Epidermal melanocyte (primary cell): ENCODE measurements at regions not wholly inside any gene's neighbourhood (a gene's known extent, or its start where the extent isn't known, plus 50 kb on each side); places are given as distances from the start of the nearest gene placed in this dataset.
"Not testable (repeated sequence)": the region's sequence is repeated elsewhere in the genome, so short reads cannot be mapped to it uniquely, and the experiment has no call there.

Source experiments
- DNase-seq: peaks from one replicate; pipeline ENCODE4 v3.0.0; 2011; ENCODE audit warnings: low spot score; ENCODE audit not compliant: insufficient read length

DNA sequence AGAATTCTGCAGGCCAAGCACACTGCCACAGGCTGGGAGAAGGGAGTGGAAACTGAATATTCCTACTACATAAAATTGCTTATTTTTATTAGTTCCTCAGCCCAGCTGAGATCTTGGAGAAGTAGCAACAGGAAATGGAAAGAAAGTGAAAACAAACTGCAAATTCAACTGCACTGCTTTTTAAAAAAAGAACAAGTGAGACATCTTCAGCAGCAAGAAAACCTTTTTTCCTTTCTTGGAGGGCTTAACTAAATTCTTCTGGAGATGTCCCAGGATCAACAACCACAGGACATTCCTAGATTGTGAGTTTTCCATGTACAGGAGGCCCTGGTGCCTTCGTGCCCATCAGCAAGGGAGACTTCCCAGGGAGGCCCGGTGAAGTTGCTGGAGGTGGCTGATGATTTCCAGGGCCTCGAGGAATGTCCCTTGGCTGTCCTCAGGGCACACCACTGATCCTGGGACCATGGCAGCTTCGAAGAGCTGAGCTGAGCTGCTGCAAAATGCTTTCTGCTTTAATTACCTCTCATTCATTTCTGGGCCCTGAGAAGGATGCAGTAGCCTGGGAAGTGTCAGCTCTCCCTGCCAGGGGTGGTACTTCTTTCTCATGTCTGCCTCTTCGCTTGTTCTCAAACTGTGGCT lies 275.5 kb upstream of the FRG2C start:
- DNase-seq = not testable (repeated sequence)

DNA sequence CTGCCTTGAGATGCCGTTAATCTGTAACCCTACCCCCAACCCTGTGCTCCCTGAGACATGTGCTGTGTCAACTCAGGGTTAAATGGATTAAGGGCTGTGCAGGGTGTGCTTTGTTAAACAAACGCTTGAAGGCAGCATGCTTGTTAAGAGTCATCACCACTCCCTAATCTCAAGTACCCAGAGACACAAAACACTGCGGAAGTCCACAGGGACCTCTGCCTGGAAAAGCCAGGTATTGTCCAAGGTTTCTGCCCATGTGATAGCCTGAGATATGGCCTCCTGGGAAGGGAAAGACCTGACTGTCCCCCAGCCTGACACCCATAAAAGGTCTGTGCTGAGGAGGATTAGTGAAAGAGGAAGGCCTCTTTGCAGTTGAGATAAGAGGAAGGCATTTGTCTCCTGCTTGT lies 270.8 kb upstream of the FRG2C start:
- not testable (repeated sequence) for DNase-seq

DNA sequence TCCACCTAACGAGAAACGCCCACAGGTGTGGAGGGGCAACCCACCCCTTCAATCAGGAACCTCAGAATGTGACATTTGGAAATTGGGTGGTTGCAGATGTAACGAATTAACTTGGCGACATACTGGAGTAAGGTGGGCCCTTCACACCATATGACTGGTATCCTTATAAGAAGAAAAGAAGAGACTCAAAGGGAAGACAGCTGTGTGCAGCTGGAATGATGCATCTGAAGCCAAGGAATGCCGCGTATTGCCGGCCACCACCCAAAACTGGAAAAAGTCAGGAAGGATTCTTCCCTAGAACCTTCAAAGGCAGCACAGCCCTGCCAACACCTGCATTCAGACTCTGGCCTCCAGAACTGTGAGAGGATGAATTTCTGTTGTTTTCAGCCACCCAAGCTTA lies 270.0 kb upstream of the FRG2C start:
- DNase-seq = not testable (repeated sequence)

DNA sequence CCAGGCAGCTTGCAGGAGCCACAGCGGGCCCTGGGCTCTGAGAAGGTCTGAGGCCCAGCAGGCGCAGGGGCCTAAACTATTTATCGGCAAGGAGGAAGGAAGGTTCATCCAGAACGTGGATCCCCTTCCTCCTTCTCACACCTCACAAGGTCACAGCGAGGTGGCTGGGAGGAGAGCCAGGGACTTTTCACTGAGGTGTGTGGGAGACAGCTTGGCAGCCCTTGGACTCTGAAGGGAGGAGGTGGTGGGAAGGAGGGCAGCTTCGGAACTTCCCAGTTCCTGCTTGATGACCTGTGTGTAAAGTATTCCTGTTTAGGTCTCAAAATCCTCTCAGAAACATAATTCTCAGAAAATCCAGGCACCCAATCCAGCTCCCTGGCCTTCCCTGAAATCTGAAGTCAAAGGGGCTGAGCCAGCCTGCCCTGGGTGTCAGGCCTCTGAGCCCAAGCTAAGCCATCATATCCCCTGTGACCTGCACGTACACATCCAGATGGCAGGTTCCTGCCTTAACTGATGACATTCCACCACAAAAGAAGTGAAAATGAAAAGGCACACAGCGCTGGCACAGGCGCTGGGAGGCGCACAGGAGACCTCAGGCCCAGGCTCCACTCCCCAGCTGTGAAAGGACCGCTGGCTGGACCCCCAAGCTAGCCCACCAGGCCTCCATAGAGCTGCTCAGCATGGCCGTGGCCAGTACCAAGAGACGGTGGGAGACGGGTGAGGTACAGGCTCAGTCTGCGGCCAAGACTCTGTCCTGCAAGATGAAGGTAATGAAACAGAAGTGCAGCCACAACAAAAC lies 269.4 kb upstream of the FRG2C start:
- not testable (repeated sequence) for DNase-seq

DNA sequence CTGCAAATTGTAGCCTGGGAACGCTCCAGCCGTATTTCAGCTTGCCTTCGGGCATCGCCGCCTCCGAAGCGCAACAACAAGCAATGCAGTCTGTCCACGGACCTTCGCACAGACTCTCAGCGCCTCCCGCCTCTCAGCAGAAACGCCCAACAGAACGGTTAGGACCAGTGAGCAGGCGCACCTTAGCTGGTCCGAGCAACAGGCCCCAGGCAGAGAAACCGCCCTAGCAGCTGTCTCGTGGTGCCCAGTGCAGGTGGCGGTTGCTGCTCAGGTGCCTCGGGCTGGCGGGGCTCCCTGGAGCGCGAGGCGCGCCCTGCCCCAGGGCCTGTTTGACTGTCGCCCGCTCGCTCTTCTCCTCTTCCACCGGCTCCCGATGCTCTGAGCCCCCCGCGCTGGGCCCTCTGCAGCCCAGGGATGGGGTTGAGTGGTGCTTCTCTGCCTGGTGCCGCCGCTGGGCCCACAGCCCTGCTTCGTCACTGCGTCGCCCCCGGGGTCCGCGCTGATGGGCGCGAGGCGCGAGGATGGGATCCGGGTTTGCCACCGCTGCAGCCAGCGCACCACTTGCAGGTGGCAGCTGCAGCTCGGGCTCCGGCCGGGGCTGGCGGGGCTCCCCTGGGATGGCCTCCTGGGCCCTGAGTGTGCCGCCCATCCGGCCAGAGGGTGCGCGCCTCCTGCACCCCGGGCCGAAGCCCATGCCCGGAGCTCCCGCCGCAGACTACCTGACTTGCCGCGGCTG lies 268.4 kb upstream of the FRG2C start:
- DNase-seq = no peak

DNA sequence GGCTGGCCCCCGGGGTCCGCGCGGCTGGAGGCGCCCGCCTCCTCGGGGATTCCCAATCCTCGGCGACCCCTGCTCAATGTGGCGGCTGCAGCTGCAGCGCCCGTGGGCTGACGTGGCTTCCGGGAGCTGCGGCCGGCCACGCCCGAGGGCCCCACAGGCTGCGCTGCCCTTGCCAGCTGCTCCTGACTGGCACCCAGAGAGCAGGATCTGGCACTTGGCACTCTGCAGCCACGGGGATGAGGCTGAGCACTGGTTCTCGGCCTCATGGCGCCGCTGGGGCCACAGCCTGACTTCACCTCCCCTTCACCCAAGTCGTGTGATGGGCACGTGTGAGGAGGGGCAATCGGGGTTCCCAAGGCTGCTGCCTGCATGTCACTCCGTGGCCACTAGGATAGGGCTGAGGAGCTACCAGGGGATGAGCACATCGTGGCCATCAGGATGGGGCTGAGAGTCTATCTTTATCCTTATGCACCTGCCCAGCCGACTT lies 267.8 kb upstream of the FRG2C start:
- no peak for DNase-seq

DNA sequence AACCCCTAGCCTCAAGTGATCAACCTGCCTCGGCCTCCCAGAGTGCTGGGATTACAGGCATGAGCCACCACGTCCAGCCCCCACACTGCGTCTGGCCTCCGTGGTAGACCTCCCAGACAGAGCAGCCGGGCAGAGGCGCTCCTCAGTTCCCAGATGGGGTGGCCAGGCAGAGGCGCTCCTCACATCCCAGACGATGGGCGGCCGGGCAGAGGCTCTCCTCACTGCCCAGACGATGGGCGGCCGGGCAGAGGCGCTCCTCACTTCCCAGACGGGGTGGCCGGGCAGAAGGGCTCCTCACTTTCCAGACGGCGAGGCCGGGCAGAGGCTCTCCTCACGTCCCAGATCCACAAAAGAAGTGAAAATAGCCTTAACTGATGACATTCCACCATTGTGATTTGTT lies 266.6 kb upstream of the FRG2C start:
- DNase-seq = not testable (repeated sequence)

DNA sequence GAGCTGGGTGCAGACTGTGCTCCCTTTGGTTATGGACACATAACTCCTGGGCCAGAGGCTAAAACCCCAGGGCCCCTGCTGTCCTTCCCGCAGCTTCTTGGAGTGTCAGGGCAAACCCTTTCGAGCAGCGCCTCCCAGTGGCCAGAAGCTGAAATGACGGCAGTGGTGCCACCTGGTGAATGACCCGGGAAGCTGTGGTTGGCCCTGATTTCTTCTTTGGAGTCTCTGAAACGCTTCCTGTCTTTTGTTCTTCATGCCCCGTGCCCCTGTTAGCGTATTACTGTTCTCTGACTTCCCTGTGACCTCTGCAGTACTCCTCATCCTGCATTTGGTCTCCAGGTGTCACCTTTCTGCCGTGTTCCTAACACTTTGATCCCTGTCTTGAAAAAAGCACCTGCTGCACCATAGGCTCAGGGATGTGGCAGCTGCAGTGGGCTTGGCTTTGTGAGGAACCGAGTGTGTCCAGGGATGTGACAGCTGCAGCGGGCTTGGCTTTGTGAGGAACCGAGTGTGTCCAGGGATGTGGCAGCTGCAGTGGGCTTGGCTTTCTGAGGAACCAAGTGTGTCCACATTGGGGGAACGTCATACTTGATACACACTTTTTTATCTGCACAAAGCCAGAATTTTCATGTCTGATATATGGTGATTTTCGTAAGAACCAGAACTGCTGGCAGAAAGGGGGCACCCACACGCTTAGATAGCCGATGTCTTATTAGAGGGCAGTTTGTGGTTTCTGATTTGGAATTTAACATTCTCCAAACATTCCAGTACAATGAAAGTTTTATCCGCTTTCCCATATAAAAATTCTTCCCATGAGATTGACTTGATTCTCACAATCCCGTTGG lies 241.8 kb upstream of the FRG2C start:
- DNase-seq = not testable (repeated sequence)

DNA sequence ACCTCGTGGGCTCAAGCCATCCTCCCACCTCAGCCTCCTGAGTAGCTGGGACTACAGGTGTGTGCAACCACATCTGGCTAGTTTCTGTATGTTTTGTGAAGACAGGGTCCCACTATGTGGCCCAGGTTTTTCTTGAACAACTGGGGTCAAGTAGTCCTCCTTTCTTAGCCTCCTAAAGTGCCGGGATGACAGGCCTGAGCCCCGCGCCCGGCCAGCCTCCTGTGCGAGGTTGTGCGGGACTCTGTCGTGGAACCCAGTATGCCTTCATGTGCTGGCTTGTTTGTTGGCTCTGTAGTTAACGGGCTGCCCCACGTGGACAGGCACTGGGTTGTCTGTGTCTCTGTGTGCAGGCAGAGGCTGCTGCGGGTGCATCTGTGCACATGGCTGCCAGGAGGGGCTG lies 238.7 kb upstream of the FRG2C start:
- not testable (repeated sequence) for DNase-seq

DNA sequence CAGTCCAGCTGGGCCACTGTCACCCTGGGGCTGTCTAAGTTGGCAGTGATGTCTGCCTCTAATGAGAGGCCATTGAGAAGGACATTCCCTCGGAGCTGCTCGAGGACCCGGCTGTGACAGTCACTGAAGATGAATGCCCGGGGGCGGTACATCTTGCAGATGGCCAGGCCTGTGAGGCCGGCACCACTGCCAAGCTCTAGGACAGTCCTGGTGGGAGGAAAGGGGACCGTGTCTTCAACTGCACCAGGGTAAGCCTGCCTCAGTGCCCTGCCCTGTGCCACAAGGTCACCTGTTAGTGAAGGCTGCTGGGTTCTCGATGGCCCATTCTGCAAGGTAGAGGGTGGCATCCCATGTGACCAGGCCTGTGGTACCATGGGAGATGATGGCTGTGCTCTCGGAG lies 236.6 kb upstream of the FRG2C start:
- DNase-seq = not testable (repeated sequence)

DNA sequence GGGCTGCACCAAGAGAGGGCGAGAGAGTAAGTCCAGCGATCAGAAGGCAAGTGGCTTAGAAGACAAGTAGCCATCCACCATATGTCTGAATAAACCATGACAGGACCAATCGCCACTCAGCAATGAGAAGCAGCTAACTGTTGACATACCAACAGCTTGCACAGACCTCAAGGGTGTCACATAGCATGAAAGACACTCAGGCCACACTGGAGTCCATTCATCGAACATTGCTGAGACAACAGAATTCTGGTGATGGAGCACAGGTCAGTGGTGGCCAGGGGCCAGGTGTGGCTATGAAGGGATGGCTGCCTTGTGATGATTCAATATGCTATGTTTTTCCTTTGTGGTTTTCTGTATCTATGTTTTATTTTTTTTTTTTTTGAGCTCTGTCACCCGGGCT lies 236.2 kb upstream of the FRG2C start:
- DNase-seq = not testable (repeated sequence)

DNA sequence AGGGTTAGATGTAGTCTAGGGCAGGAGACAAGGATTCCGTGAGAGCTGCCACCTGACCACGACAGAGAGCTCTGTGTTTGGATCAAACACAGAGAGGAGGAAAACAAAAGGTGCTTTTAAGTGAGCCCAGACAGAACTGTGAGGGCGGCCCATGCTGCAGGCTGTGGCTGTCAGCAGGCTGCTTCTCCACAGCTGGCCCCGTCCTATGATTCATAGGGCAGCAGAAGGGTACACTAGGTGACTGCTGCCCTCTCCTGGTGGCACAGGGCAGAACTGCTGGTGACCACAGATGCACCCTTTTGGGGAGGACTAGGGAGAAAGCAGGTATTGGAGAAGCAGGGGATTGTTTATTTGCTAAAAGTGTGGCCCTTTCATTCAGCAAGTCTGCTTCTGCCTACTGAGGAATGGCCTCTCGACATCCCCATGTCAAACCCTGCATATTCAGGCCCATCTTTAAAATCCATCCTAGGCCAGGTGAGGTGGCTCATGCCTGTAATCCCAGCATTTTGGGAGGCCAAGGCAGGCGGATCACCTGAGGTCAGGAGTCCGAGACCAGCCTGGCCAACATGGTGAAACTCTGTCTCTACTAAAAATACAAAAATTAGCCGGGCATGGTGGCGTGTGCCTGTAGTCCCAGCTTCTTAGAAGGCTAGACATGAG lies 234.4 kb upstream of the FRG2C start:
- DNase-seq = peak; percentile 51

DNA sequence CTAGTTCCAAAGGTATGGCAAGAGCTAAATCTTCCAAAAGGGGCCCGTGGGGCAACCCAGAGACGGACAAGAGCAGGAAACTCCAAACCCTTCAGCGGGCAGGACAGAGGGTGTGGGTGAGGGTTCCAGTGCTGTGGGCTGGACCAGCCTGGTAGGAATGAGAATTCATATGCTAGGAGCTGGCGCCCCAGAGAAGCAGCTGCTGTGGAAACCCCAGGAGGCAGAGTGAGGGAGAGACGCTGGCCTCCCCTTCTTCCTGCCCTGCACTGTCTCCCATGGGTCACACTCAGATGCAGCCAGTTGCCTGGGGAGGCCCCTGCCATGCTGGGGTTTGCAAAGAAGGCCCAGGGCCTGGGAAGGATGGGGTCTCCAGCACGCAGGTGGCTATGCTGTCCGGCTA lies 233.7 kb upstream of the FRG2C start:
- not testable (repeated sequence) for DNase-seq

DNA sequence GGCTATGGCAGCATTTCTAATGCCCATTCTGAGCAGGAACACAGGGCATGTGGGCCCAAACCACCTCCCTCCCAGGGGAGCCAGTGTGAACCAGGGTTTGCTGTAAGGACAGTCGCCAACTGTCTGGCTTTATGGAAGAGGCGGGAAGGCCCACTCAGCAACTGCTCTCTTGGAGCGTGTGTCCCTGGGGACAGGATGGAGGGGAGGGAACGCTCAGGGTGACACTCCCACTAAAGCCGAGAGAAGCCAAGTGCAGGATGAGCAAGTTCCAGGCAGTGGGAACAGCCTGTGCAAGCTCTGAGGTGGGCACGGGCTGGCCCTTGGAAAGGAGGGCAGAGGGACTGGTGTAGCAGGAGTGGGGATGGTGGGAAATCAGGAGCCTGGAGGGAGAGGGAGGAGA lies 233.0 kb upstream of the FRG2C start:
- DNase-seq = not testable (repeated sequence)

DNA sequence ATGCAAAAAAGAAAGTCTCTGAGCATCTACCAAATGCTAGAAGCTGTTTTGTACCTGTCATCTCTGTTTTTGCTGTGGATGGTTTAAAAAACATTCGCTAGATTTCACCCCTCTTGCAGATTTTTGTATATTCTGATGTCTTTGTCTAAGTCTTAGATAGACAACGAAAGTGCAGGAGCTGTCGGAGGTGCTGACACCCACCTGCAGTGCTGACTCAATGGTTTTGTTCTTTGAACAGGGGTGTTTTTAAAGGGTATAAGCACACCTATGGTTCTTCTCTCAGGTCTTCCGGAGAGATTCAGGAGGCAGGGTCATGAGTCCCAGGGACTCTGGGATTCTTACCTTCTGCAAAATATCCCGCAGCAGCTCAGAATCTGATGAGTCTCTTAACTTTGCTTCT lies 231.7 kb upstream of the FRG2C start:
- DNase-seq = not testable (repeated sequence)

DNA sequence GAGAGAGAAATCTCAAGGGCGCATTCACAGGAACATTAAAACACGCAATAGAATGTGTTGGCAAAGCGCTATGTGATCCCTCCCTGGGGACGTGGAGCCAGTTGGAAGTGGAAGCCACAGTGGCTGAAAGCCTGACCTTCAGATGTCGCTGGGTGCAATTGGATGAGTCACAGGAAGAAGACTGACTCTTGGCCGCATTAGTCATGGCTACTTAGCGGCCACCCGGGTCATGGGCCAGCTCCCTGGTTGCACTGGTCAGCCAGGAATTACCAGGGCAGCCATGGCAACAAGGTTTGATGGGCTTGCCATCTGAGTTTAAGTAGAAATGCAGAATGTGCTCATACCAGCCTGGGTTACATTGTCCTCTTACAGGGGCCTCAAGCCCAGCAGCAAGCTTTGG lies 231.2 kb upstream of the FRG2C start:
- DNase-seq = not testable (repeated sequence)

DNA sequence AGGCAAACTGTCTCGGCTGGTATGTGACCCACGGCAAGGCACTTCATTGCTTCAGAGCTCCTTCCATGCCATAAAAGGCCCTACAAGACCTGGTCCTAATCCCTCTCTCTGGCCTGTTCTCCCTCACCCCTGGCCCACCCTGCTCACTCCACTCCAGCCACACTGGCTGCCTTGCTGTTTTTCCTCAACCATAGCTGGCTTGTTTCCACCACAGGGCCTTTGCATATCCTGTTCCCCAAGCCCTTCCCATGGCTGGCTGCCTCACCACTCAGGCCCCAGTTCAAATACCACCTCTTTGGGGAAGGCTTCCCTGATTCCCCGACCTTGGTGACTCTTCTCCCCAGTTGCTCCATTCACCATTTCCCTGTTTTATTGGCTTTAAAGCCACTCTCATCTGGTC lies 230.8 kb upstream of the FRG2C start:
- DNase-seq = not testable (repeated sequence)

DNA sequence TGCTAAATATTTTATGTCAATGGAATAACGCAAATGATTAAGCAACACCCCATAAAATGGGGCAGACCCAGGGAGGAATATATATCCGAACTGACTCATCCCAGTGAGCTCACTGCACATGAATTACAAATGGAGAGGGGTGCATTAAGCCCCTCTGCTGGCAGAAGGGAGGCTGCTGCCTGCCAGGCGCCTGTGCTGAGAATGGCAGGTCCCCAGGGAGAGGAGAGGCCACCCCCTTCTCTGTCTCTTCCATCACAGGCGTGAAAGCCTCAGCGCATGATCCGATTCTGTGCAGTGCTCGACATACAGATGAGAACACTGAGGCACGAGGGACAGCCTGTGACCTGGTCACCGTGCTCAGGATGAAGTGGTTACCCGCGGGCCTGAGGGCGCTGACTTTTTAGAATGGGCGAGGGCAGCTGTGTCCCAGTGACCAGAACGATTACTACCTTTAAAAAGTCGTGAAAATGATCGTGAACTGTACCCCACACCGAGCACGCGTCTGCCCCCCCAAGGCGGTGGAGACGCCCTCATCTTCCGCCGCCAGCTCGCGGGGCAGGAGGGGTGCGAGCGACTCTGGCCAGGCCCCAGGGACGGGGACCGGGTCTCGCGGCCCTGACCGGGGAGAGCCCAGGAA lies 229.7 kb upstream of the FRG2C start:
- not testable (repeated sequence) for DNase-seq

DNA sequence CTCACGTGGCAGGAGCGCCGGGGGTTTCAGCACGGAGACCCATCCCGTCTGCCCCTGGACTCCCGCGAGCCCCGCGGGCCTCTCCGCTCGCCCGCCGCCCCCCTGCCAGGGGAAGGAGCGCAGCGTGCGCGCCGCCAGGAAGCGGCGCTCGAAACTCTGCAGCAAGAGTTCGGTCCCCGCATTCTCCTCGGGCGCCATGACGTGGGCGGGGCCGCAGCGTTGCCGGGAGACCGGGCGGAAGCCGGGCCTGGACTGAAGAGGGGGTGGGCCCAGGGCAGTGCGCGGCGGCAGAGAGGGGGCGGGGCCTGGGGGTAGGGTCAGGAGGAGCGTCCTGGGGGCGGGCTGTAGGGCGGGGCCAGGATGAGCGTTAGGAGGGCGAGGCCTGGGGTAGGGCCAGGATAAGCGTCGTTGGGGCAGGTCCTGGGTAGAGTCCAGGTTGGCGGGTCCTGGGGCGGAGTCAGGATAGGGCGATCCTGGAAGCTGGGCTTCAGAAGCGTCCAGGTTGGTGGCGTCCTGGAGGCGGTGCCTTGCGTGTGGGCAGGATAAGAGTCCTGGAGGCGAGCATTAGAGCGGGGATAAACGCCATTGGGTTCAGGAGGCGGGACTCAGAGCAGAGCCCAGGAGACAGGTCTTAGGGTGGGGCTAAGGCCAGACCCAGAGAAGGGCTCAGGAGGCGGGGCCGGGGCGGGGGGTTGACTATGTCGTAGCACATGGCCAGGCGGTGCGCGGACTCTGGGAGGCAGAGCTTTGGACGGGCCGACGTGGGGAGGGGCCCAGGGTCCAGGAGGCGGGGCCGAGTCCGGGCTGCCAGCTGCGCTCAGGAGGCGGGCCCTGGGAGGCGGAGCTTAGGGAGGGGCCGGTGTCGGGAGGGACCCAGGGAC lies 229.0 kb upstream of the FRG2C start:
- peak; percentile 37 for DNase-seq
